Cardiac muscle cell (in vitro differentiated cells and primary cell): ENCODE measurements at regions not wholly inside any gene's neighbourhood (a gene's known extent, or its start where the extent isn't known, plus 50 kb on each side); places are given as distances from the start of the nearest gene placed in this dataset.

Experiments
- DNase-seq, 2 donors: peaks; one replicate each; pipeline versions ENCODE4 v3.0.0 to v3.0.0-alpha.2; 2010 to 2017; ENCODE audit warnings: low read depth in 1 of 2, low spot score in 1 of 2
- H3K27ac ChIP-seq: fragments of 200-600 bp; sonication (generic); 2 replicates; pipeline ENCODE4 v1.5.1; 2016
- H3K27me3 ChIP-seq: fragments of 200-600 bp; sonication (generic); 2 replicates; pipeline ENCODE4 v1.6.0; 2016; ENCODE audit warnings: control low read depth
- H3K36me3 ChIP-seq: fragments of 200-600 bp; sonication (generic); 2 replicates; pipeline ENCODE4 v1.5.1; 2016; ENCODE audit warnings: control low read depth
- H3K4me1 ChIP-seq: fragments of 200-600 bp; sonication (generic); 2 replicates; pipeline ENCODE4 v1.8.1; 2017; ENCODE audit warnings: low read depth, mild to moderate bottlenecking, mixed run types
- H3K4me3 ChIP-seq: fragments of 200-600 bp; sonication (generic); 2 replicates; pipeline ENCODE4 v1.5.1; 2016; ENCODE audit warnings: mild to moderate bottlenecking
- H3K9me3 ChIP-seq: fragments of 200-600 bp; sonication (generic); 2 replicates; pipeline ENCODE4 v1.5.1; 2017; ENCODE audit warnings: low read depth, mild to moderate bottlenecking, control low read depth
- CTCF ChIP-seq: IDR thresholded peaks from 2 replicates; pipeline ENCODE4 v1.5.1; 2012; ENCODE audit warnings: low read depth, mild to moderate bottlenecking, low read length

- H3K4me1 ChIP-seq: peaks cover 32% of the 10 kb centered on the region
- no peaks in the 10 kb centered on the region for H3K36me3 ChIP-seq
- no peak for DNase-seq
- H3K9me3 ChIP-seq: no peaks in the 10 kb centered on the region
- TF ChIP-seq CTCF: no peak
- no peak overlapping the region for H3K4me3 ChIP-seq
- H3K27ac ChIP-seq: no peak overlapping the region
- no peaks in the 10 kb centered on the region for H3K27me3 ChIP-seq
Measured at GRCh38 chr9:129285382-129285781, 107.3 kb upstream of the IER5L start.

GRCh38 chr9:129284607-129285291 is 106.7 kb upstream of the IER5L start:
- no peaks in the 10 kb centered on the region for H3K27me3 ChIP-seq
- no peak for TF ChIP-seq CTCF
- H3K4me1 ChIP-seq: peaks cover 31% of the 10 kb centered on the region
- no peak overlapping the region for H3K27ac ChIP-seq
- no peaks in the 10 kb centered on the region for H3K9me3 ChIP-seq
- DNase-seq: no peak
- H3K4me3 ChIP-seq: no peak overlapping the region
- no peaks in the 10 kb centered on the region for H3K36me3 ChIP-seq

- Histone ChIP-seq H3K4me3 (no peak overlapping the region), H3K36me3 (no peaks in the 10 kb centered on the region), H3K27me3 (no peaks in the 10 kb centered on the region), H3K4me1 (peaks cover 24% of the 10 kb centered on the region), H3K9me3 (no peaks in the 10 kb centered on the region), H3K27ac (no peak overlapping the region)
- no peak for DNase-seq
- no peak for TF ChIP-seq CTCF
Measured at GRCh38 chr9:129283705-129284606, 105.9 kb upstream of the IER5L start.

- Histone ChIP-seq H3K27ac (peak overlapping the region; percentile 27), H3K36me3 (no peaks in the 10 kb centered on the region), H3K4me3 (no peak overlapping the region), H3K27me3 (no peaks in the 10 kb centered on the region), H3K4me1 (peaks cover 23% of the 10 kb centered on the region), H3K9me3 (no peaks in the 10 kb centered on the region)
- no peak for TF ChIP-seq CTCF
- no peak for DNase-seq
Measured at GRCh38 chr9:129283291-129283691, 105.2 kb upstream of the IER5L start.

GRCh38 chr9:129282731-129283211 is 104.7 kb upstream of the IER5L start:
- H3K9me3 ChIP-seq: no peaks in the 10 kb centered on the region
- H3K36me3 ChIP-seq: no peaks in the 10 kb centered on the region
- H3K27me3 ChIP-seq: no peaks in the 10 kb centered on the region
- TF ChIP-seq CTCF: no peak
- no peak for DNase-seq
- no peak overlapping the region for H3K4me3 ChIP-seq
- H3K4me1 ChIP-seq: peaks cover 20% of the 10 kb centered on the region
- peak overlapping the region; percentile 27 for H3K27ac ChIP-seq
